OCI-LY3 (cell line): ENCODE measurements at regions not wholly inside any gene's neighbourhood (a gene's known extent, or its start where the extent isn't known, plus 50 kb on each side); places are given as distances from the start of the nearest gene placed in this dataset.

ENCODE experiments used
- H2AFZ ChIP-seq: fragments of 200-600, 300-600 bp; shearing (Covaris generic); 2 replicates; pipeline ENCODE4 v1.6.0; 2014; ENCODE audit warnings: antibody characterized with exemption, low read depth, low read length
- H3K27ac ChIP-seq: fragments of 200-600, 300-600 bp; sonication (generic); 2 replicates; pipeline ENCODE4 v1.5.1; 2014; ENCODE audit warnings: mild to moderate bottlenecking, low read length, moderate library complexity, mixed read lengths
- H3K27me3 ChIP-seq: fragments of 200-600, 300-600 bp; sonication (generic); 2 replicates; pipeline ENCODE4 v1.6.1; 2014; ENCODE audit warnings: low read depth, low read length, mixed read lengths
- H3K36me3 ChIP-seq: fragments of 200-600, 300-600 bp; sonication (generic); replicated peaks from 2 replicates; pipeline ENCODE3; 2014; ENCODE audit warnings: low read depth, low read length, mixed read lengths
- H3K4me1 ChIP-seq: fragments of 300-600, 200-600 bp; sonication (generic); 2 replicates; pipeline ENCODE4 v1.6.1; 2014; ENCODE audit warnings: low read length, mixed read lengths
- H3K4me2 ChIP-seq: fragments of 200-600, 300-600 bp; sonication (generic); 2 replicates; pipeline ENCODE4 v1.6.1; 2014; ENCODE audit warnings: low read length, mixed read lengths
- H3K4me3 ChIP-seq: fragments of 300-600, 200-600 bp; sonication (generic); 2 replicates; pipeline ENCODE4 v1.5.1; 2014; ENCODE audit warnings: antibody characterized with exemption, mild to moderate bottlenecking, low read length, moderate library complexity
- H3K79me2 ChIP-seq: fragments of 300-600, 200-600 bp; shearing (Covaris generic); 2 replicates; pipeline ENCODE4 v1.6.1; 2014; ENCODE audit warnings: mild to moderate bottlenecking, low read length, mixed read lengths
- H3K9ac ChIP-seq: fragments of 300-600, 200-600 bp; shearing (Covaris generic); 2 replicates; pipeline ENCODE4 v1.6.0; 2014; ENCODE audit warnings: mild to moderate bottlenecking, low read length, moderate library complexity
- H3K9me3 ChIP-seq: fragments of 200-600, 300-600 bp; shearing (Covaris generic); 2 replicates; pipeline ENCODE4 v1.6.1; 2014; ENCODE audit warnings: low read length, mixed read lengths; ENCODE audit not compliant: insufficient read depth
- H4K20me1 ChIP-seq: fragments of 200-600, 300-600 bp; sonication (generic); 2 replicates; pipeline ENCODE4 v1.6.1; 2016; ENCODE audit warnings: low read length, mixed read lengths; ENCODE audit not compliant: insufficient read depth
- CTCF ChIP-seq: fragments of 200-600, 300-600 bp; sonication (generic); IDR thresholded peaks from 2 replicates; pipeline ENCODE4 v1.5.1; 2014; ENCODE audit warnings: antibody characterized with exemption, low read length, low read depth
- EZH2phosphoT487 ChIP-seq: fragments of 200-600 bp; shearing (Covaris generic); IDR thresholded peaks from 2 replicates; pipeline ENCODE4 v1.6.1; 2018; ENCODE audit warnings: antibody characterized with exemption, mixed run types, low read depth

- no peak overlapping the region for H2AFZ ChIP-seq
- H3K4me2 ChIP-seq, result no peak overlapping the region
- no peaks in the 10 kb centered on the region for H3K79me2 ChIP-seq
- no peak overlapping the region for H3K27ac ChIP-seq
- no peaks in the 10 kb centered on the region for H3K36me3 ChIP-seq
- H3K4me1 ChIP-seq, result no peaks in the 10 kb centered on the region
- no peaks in the 10 kb centered on the region for H3K9me3 ChIP-seq
- H3K4me3 ChIP-seq, result no peak overlapping the region
- TF ChIP-seq EZH2phosphoT487 (no peak), CTCF (no peak)
- H3K27me3 ChIP-seq, result peaks cover 8% of the 10 kb centered on the region; the same call in 1 of the 2 replicates
- no peaks in the 10 kb centered on the region for H4K20me1 ChIP-seq
- no peak overlapping the region for H3K9ac ChIP-seq
Observed at GRCh38 chr3:158958873-158959272, 157.0 kb downstream of the MFSD1 start.

DNA sequence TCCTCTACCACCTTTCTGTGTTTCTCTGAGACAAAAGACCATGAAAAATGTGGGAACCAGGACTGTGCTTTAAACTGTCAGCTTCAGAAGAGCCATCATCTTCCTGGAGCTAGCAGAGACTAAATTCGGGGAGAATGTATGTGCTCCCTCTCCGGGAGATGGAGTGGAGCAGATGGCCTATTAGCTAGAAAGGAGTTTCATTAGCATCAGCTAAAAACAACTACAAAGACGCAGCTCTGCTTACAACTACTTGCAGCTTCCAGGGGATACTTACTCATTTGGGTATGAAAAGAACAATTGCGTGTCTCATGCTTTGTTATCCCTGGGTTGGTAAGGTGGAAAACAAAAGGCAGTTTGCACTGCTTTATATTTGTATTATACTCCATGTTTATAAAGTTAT lies 159.6 kb downstream of the MFSD1 start:
- H3K79me2 ChIP-seq, result no peaks in the 10 kb centered on the region
- H3K27ac ChIP-seq, result no peak overlapping the region
- no peak overlapping the region for H3K4me3 ChIP-seq
- H3K4me2 ChIP-seq, result no peak overlapping the region
- H3K9ac ChIP-seq, result no peak overlapping the region
- peaks cover 13% of the 10 kb centered on the region; the same call in 1 of the 2 replicates for H3K27me3 ChIP-seq
- no peaks in the 10 kb centered on the region for H3K9me3 ChIP-seq
- no peaks in the 10 kb centered on the region for H3K4me1 ChIP-seq
- H3K36me3 ChIP-seq, result no peaks in the 10 kb centered on the region
- H2AFZ ChIP-seq, result no peak overlapping the region
- no peaks in the 10 kb centered on the region for H4K20me1 ChIP-seq
- TF ChIP-seq EZH2phosphoT487, result no peak

DNA sequence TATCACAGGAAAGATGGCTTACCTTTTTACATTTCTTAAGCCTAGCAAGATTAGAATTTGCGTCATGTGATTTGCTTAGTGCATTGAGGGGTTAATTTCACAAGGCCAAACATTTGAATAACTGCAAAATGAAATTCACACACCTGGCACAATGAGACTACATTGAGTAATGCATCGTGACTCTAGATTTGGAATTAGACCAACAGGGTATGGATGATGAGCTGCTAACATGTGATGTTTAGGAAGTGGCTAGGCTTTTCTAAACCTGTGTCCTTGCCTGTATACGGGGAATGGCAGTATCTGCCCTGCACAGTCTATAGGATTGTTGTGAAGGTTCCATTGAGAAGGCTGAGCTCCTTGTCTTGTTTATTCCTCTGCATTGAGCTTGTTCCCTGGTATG lies 160.1 kb downstream of the MFSD1 start:
- Histone ChIP-seq H3K4me1 (no peaks in the 10 kb centered on the region), H3K9ac (no peak overlapping the region), H4K20me1 (no peaks in the 10 kb centered on the region), H3K27me3 (peaks cover 13% of the 10 kb centered on the region; the same call in 1 of the 2 replicates), H3K79me2 (no peaks in the 10 kb centered on the region), H3K27ac (no peak overlapping the region), H3K4me3 (no peak overlapping the region), H3K4me2 (no peak overlapping the region), H2AFZ (no peak overlapping the region), H3K9me3 (no peaks in the 10 kb centered on the region), H3K36me3 (no peaks in the 10 kb centered on the region)
- TF ChIP-seq CTCF (no peak), EZH2phosphoT487 (no peak)

GRCh38 chr3:158970006-158970405 lies 168.2 kb downstream of the MFSD1 start:
- no peaks in the 10 kb centered on the region for H3K4me1 ChIP-seq
- H3K9ac ChIP-seq, result no peak overlapping the region
- no peak overlapping the region for H3K4me3 ChIP-seq

More at GRCh38 chr3:158970006-158970405, 168.2 kb downstream of the MFSD1 start:
- Histone ChIP-seq H3K36me3 (no peaks in the 10 kb centered on the region), H4K20me1 (no peaks in the 10 kb centered on the region), H3K79me2 (no peaks in the 10 kb centered on the region), H3K9me3 (no peaks in the 10 kb centered on the region), H3K27me3 (0 out of 2 replicates have a peak, but pooled peaks cover 5% of the 10 kb centered on the region), H3K27ac (no peak overlapping the region), H2AFZ (no peak overlapping the region), H3K4me2 (no peak overlapping the region)
- TF ChIP-seq EZH2phosphoT487 (no peak), CTCF (no peak)
